HCT116 (cell line): ENCODE measurements at regions not wholly inside any gene's neighbourhood (a gene's known extent, or its start where the extent isn't known, plus 50 kb on each side); places are given as distances from the start of the nearest gene placed in this dataset.

Source experiments
- POLR2A ChIP-seq: IDR thresholded peaks from 2 replicates; pipeline ENCODE4 v1.7.0; 2011; ENCODE audit warnings: borderline replicate concordance; ENCODE audit not compliant: insufficient read depth, insufficient read length; ENCODE audit errors: extremely low read depth
- POLR2AphosphoS5 ChIP-seq: IDR thresholded peaks from 2 replicates; pipeline ENCODE4 v1.6.1; 2011; ENCODE audit warnings: mild to moderate bottlenecking, low read depth, low read length, moderate library complexity
- TF ChIP-seq, protein P1 (sequence below), 3 experiments: fragments of 200-600 bp in 1 of 3; sonication (generic) in 1 of 3; IDR thresholded peaks in 2 of 3; conservative IDR thresholded peaks in 1 of 3; 2 replicates each; pipeline ENCODE4 v1.5.1; 2012 to 2017; ENCODE audit warnings: low read depth in 2 of 3, low read length in 2 of 3, antibody characterized with exemption in 1 of 3, borderline replicate concordance in 1 of 3, control low read depth in 1 of 3, mild to moderate bottlenecking in 1 of 3, mixed read lengths in 1 of 3, mixed run types in 1 of 3, moderate library complexity in 1 of 3; ENCODE audit not compliant: insufficient read depth in 1 of 3

- TF ChIP-seq POLR2A (no peak), POLR2AphosphoS5 (no peak)
- TF ChIP-seq, protein P1, sequence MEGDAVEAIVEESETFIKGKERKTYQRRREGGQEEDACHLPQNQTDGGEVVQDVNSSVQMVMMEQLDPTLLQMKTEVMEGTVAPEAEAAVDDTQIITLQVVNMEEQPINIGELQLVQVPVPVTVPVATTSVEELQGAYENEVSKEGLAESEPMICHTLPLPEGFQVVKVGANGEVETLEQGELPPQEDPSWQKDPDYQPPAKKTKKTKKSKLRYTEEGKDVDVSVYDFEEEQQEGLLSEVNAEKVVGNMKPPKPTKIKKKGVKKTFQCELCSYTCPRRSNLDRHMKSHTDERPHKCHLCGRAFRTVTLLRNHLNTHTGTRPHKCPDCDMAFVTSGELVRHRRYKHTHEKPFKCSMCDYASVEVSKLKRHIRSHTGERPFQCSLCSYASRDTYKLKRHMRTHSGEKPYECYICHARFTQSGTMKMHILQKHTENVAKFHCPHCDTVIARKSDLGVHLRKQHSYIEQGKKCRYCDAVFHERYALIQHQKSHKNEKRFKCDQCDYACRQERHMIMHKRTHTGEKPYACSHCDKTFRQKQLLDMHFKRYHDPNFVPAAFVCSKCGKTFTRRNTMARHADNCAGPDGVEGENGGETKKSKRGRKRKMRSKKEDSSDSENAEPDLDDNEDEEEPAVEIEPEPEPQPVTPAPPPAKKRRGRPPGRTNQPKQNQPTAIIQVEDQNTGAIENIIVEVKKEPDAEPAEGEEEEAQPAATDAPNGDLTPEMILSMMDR (IDR thresholded peaks at IDR 0.05 in 2 of 3, conservative IDR thresholded peaks at IDR 0.05 in 1 of 3; ENCODE audit: borderline replicate concordance in 1 of 3, insufficient read depth in 1 of 3, low read depth in 2 of 3, low read length in 2 of 3) = no peak
These were observed 131.8 kb downstream of the KCTD15 start for GRCh38 chr19:33928458-33928950.
